GM19438 (cell line): ENCODE measurements at regions not wholly inside any gene's neighbourhood (a gene's known extent, or its start where the extent isn't known, plus 50 kb on each side); places are given as distances from the start of the nearest gene placed in this dataset.
"Not testable (repeated sequence)": the region's sequence is repeated elsewhere in the genome, so short reads cannot be mapped to it uniquely, and the experiment has no call there.

Experiments
- ATAC-seq: cut with Tn5 transposase; IDR thresholded peaks from one replicate; pipeline ENCODE4 v1.9.1; 2021; ENCODE audit warnings: low read depth; ENCODE audit not compliant: unreplicated experiment

GRCh38 chr4:117893207-117893606 is 141.1 kb upstream of the NDST3 start:
- no peak for ATAC-seq

GRCh38 chr4:117898496-117898895 is 135.8 kb upstream of the NDST3 start:
- no peak for ATAC-seq

GRCh38 chr4:117900832-117901231 is 133.5 kb upstream of the NDST3 start:
- no peak for ATAC-seq

- ATAC-seq, result no peak
These were observed 126.6 kb upstream of the NDST3 start for GRCh38 chr4:117907646-117908045.

GRCh38 chr4:117908306-117909207 is 125.7 kb upstream of the NDST3 start:
- no peak for ATAC-seq

DNA sequence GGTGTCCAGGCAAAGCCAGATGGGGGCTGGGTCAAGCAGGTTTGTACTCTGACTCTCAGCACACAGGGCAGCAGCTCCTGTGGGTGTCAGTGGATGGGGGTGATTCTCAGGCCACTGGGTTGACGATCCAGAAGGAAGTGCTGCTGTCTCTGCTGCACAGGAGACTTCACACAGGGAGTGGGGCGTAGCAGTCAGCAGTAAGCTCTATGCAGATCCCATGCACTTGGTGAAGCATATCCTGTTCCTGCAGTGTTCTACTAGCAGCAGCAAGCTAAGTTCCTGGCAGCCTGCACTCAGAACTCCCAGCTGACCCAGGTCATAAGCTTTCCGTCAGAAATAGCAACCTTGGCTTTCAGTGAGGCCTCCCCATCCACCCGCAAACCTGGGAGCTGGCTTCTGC is 117.6 kb upstream of the NDST3 start:
- ATAC-seq, result no peak

GRCh38 chr4:117922311-117922710 is 112.0 kb upstream of the NDST3 start:
- not testable (repeated sequence) for ATAC-seq

DNA sequence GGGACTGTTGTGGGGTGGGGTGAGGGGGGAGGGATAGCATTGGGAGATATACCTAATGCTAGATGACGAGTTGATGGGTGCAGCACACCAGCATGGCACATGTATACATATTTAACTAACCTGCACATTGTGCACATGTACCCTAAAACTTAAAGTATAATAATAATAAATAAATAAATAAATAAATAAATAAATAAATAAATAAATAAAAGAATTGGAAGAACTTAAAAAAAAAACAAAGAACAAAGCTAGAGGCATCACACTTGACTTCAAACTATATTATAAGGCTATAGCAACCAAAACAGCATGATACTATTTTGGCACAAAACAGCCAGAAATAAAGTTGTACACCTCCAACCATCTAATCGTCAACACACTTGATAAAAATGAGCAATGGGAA is 106.5 kb upstream of the NDST3 start:
- not testable (repeated sequence) for ATAC-seq

GRCh38 chr4:117941611-117942010 is 92.7 kb upstream of the NDST3 start:
- ATAC-seq, result no peak

DNA sequence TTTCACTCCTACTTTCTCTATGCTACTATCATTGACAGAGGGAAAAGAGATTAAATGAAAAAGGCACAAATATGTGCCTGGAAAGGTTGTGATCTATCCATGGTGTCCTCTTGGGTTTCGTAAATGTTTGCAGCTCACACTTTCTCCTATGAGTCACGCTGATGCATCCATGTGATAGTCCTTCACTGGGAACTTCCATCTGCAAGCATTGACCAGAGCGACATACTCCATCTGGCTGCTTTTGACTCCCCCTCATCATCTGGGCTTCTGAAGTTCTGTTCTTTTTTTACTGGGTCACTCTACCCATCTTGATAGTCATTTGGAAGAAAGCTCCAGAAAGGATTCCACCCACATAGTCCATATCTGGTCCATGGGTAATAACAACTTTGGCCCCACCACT is 84.7 kb upstream of the NDST3 start:
- no peak for ATAC-seq

- ATAC-seq, result no peak
These were observed 76.7 kb upstream of the NDST3 start for GRCh38 chr4:117957571-117957970.

- ATAC-seq, result no peak
These were observed 68.7 kb upstream of the NDST3 start for GRCh38 chr4:117965622-117966021.

DNA sequence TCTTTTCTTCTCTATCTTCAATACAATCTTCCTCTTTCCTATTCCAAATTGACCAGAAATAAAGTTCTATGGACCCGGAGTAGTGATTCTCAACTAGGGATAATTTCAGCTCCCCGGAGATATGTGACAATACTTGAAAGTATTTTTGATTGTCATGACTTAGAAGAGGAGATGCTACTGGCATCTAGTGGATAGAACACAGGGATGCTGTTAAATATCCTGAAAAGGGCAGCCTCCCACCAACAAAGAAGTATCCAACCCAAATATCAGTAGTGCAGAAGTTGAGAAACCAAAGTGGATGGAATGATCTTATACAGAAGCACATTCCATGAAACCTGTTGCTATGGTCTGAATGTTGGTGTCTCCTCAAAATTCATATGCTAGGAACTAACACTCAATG is 65.7 kb upstream of the NDST3 start:
- no peak for ATAC-seq

- no peak for ATAC-seq
These were observed 62.9 kb upstream of the NDST3 start for GRCh38 chr4:117971403-117971802.

DNA sequence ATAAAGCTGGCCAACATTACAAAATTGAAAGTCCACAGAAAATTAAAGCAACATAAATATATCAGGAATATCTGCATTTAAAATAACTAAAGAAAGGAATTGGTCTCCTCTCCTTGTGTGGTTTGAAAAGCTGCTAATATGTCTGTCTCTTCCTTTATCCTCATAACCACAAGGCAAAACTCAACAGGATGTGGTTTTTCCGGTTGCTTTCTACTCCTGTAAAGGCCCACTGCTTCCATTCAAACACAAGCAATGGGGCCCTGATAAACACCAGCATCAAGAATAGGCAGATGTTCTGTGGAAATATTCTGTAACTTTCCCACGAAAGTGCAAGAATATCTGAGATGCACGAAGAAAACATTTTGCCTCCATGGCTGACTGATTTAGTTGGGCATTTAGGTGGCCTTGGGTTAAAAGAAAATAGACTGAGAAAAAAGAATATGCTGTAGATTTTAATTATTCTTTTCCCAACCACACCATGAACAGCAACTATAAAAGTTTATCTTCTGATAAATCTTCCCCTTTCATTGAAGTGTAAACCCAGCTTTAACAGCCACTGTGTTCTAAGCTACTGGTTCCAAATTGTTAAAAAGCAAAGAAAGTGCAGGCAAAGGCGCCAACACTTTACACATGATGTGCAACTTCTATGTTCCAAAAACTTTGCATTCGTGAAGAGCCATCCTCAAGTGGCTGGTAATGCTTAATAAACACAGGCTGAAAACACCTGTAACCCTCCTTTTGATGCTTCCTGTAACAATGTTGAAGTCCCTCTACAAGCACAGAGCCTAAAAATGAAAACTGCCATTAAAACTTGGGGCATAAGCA is 50.5 kb upstream of the NDST3 start:
- ATAC-seq, result no peak

DNA sequence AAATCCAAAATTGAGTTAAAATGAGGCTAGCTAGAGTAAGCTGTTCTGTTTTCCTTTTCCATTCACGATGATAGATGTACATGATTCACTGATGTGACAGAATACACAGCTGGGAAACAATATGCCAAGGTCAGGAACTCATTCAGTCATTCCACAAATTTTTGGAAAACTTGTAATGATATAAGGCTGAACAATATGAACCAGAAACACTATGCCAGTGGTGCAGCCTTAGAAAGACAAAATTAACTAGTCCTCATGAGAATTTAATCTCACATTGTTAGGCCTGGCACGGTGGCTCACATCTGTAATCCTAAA is 50.0 kb upstream of the NDST3 start:
- no peak for ATAC-seq
